H1 (cell line): ENCODE measurements at regions not wholly inside any gene's neighbourhood (a gene's known extent, or its start where the extent isn't known, plus 50 kb on each side); places are given as distances from the start of the nearest gene placed in this dataset.

Experiments used
- ATF2 ChIP-seq: IDR thresholded peaks from 2 replicates; pipeline ENCODE4 v1.6.1; 2012; ENCODE audit warnings: low read length, inconsistent platforms
- CBX5 ChIP-seq: fragments of 300-800, 300-1000 bp; sonication (generic); IDR thresholded peaks from 2 replicates; pipeline ENCODE4 v1.7.1; 2016; ENCODE audit warnings: antibody characterized with exemption, low read length, low read depth
- CHD7 ChIP-seq: fragments of 300-600 bp; sonication (generic); IDR thresholded peaks from 2 replicates; pipeline ENCODE4 v1.7.1; 2012; ENCODE audit warnings: low read length, moderate library complexity, mild to moderate bottlenecking, inconsistent platforms; ENCODE audit not compliant: insufficient replicate concordance
- EZH2 ChIP-seq: fragments of 200-600 bp; sonication (generic); IDR thresholded peaks from 2 replicates; pipeline ENCODE4 v1.7.1; 2012; ENCODE audit warnings: low read depth, mild to moderate bottlenecking, moderate library complexity, low read length, inconsistent platforms; ENCODE audit not compliant: severe bottlenecking
- GABPA ChIP-seq: IDR thresholded peaks from 2 replicates; pipeline ENCODE4 v1.6.1; 2011; ENCODE audit warnings: mild to moderate bottlenecking, low read length, moderate library complexity, borderline replicate concordance; ENCODE audit not compliant: insufficient read depth
- POLR2A ChIP-seq, 2 experiments: IDR thresholded peaks; 1 replicate in 1 of 2; 2 replicates in 1 of 2; pipeline ENCODE4 v1.6.1; 2011; ENCODE audit warnings: low read depth in 2 of 2, low read length in 2 of 2, mild to moderate bottlenecking in 2 of 2; ENCODE audit errors: control extremely low read depth in 1 of 2
- POLR2AphosphoS5 ChIP-seq: IDR thresholded peaks from 2 replicates; pipeline ENCODE4 v1.6.1; 2011; ENCODE audit warnings: low read depth, low read length
- RXRA ChIP-seq: IDR thresholded peaks from 2 replicates; pipeline ENCODE4 v1.6.1; 2011; ENCODE audit warnings: low read depth, mild to moderate bottlenecking, low read length, moderate library complexity; ENCODE audit not compliant: insufficient read depth
- SIN3A ChIP-seq, 2 experiments: IDR thresholded peaks in 1 of 2; conservative IDR thresholded peaks in 1 of 2; 2 replicates each; pipeline ENCODE4 v1.6.1; 2011 to 2012; ENCODE audit warnings: low read length in 2 of 2, improper control_type of control experiment in 1 of 2, low read depth in 1 of 2, mild to moderate bottlenecking in 1 of 2
- SP2 ChIP-seq: IDR thresholded peaks from 2 replicates; pipeline ENCODE4 v1.6.1; 2012; ENCODE audit warnings: mild to moderate bottlenecking, low read length, inconsistent platforms
- ZNF274 ChIP-seq: IDR thresholded peaks from 2 replicates; pipeline ENCODE4 v1.7.0; 2012; ENCODE audit warnings: low read length, borderline replicate concordance; ENCODE audit errors: extremely low read depth

- no peak for TF ChIP-seq CHD7
- no peak for TF ChIP-seq SIN3A (conservative IDR thresholded peaks at IDR 0.05 in 1 of 2, IDR thresholded peaks at IDR 0.05 in 1 of 2; ENCODE audit: low read depth in 1 of 2, low read length in 2 of 2)
- TF ChIP-seq ZNF274 = no peak
- TF ChIP-seq RXRA = no peak
- no peak for TF ChIP-seq EZH2
- TF ChIP-seq GABPA = no peak
- no peak for TF ChIP-seq SP2
- no peak for TF ChIP-seq POLR2AphosphoS5
- TF ChIP-seq POLR2A (IDR thresholded peaks at IDR 0.05; ENCODE audit: control extremely low read depth in 1 of 2, low read depth in 2 of 2, low read length in 2 of 2) = no peak
- no peak for TF ChIP-seq ATF2
- no peak for TF ChIP-seq CBX5
- TF ChIP-seq, all 59 proteins: peak for 0
These were observed 876.8 kb upstream of the WWC1 start (continued) for GRCh38 chr5:167414611-167415010.
